ENCODE measurements at regions not wholly inside any gene's neighbourhood (a gene's known extent, or its start where the extent isn't known, plus 50 kb on each side); places are given as distances from the start of the nearest gene placed in this dataset.

DNA sequence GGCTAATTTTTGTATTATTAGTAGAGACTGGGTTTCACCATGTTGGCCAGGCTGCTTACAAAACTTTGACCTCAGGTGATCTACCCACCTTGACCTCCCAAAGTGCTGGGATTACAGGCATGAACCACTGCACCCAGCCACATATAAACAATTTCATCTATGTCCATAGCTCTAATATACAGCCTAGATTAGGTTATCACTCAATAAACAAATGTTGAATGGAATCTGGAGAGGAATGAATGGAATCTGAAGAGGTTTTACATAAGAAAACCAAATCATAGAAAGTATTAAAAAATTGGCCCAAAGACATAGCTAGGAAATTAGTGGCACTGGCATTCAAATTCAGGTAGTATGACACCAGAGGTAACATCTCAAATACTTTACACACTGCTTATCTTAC, 1401.4 kb upstream of the TENM4 start:
- no peaks in the 10 kb centered on the region for H3K9me3 ChIP-seq
- TF ChIP-seq, protein P1, sequence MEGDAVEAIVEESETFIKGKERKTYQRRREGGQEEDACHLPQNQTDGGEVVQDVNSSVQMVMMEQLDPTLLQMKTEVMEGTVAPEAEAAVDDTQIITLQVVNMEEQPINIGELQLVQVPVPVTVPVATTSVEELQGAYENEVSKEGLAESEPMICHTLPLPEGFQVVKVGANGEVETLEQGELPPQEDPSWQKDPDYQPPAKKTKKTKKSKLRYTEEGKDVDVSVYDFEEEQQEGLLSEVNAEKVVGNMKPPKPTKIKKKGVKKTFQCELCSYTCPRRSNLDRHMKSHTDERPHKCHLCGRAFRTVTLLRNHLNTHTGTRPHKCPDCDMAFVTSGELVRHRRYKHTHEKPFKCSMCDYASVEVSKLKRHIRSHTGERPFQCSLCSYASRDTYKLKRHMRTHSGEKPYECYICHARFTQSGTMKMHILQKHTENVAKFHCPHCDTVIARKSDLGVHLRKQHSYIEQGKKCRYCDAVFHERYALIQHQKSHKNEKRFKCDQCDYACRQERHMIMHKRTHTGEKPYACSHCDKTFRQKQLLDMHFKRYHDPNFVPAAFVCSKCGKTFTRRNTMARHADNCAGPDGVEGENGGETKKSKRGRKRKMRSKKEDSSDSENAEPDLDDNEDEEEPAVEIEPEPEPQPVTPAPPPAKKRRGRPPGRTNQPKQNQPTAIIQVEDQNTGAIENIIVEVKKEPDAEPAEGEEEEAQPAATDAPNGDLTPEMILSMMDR (IDR thresholded peaks at IDR 0.05): no peak
- no peak for TF ChIP-seq POLR2A (IDR thresholded peaks at IDR 0.05)
- H3K4me1 ChIP-seq: no peaks in the 10 kb centered on the region
- H3K27me3 ChIP-seq: no peaks in the 10 kb centered on the region
- H3K4me3 ChIP-seq: no peak overlapping the region
- DNase-seq: no peak
- H3K36me3 ChIP-seq: no peaks in the 10 kb centered on the region
- H3K27ac ChIP-seq: no peak overlapping the region

DNA sequence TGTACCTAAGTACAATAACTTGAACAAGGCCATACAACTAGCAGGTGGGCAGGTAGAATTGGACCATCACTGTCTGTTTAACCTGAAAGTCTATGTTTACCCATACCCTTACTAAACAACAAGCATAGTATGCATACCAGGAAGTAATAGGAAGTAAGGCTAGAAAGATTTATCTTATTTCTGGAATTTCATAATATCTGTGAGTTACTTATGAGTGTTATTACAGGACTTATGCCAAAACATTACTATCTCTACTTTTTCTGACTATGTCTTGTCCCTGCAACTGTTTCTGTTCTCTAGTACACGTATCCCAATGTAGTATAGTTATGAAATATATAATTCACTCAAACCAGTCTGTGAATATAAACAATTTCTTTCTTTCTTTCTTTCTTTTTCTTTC, 1400.8 kb upstream of the TENM4 start:
- H3K27me3 ChIP-seq: no peaks in the 10 kb centered on the region
- no peak overlapping the region for H3K4me3 ChIP-seq
- no peaks in the 10 kb centered on the region for H3K9me3 ChIP-seq
- no peak for DNase-seq
- no peak overlapping the region for H3K27ac ChIP-seq
- no peaks in the 10 kb centered on the region for H3K4me1 ChIP-seq
- TF ChIP-seq POLR2A (IDR thresholded peaks at IDR 0.05): no peak
- TF ChIP-seq, protein P1 (IDR thresholded peaks at IDR 0.05): no peak
- no peaks in the 10 kb centered on the region for H3K36me3 ChIP-seq

DNA sequence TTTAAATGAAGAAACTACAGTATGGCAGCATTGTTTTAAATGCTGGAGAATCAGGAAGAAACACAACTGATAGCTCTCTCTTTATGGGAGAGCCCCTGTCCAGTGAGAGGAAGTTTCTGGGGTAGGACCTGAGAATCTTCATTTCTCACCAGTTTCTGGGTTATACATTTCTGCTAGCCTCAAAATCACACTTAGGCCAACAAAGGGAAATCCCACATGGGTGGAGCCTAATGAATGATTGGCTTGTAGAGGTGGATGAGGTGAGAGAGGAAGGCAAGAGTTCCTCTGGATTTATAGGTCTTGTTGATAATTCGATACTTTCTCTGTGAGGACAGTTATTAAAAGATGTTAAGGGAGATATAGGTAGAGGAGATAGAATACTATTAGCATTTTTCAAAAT, 1397.3 kb upstream of the TENM4 start:
- no peak overlapping the region for H3K27ac ChIP-seq
- TF ChIP-seq POLR2A (IDR thresholded peaks at IDR 0.05): no peak
- TF ChIP-seq, protein P1 (IDR thresholded peaks at IDR 0.05): no peak
- DNase-seq: no peak

DNA sequence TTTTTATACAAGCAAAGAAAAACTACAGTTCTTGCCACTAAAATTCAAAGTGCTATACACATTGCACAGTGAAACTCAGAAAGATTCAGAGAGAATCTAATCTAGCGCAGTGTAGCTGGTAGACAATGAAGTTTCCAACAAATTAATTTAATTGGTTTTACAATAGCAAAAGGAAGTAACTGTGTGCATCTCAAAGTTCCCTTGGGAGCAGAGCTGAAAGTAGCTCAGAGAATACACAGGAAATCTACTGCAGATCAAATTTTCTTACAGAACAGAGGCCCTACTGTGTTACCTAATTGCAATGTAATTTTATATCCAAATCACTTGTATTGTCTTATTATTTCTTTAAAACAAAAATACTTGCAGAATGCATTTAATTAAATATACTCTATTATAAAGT, 1396.2 kb upstream of the TENM4 start:
- Histone ChIP-seq H3K4me1 (no peaks in the 10 kb centered on the region), H3K27me3 (no peaks in the 10 kb centered on the region), H3K36me3 (no peaks in the 10 kb centered on the region), H3K27ac (no peak overlapping the region), H3K9me3 (no peaks in the 10 kb centered on the region), H3K4me3 (no peak overlapping the region)
- DNase-seq: no peak
- TF ChIP-seq POLR2A (IDR thresholded peaks at IDR 0.05): no peak
- TF ChIP-seq, protein P1 (IDR thresholded peaks at IDR 0.05): no peak

More for the DNA sequence above, 1397.3 kb upstream of the TENM4 start:
- H3K36me3 ChIP-seq: no peaks in the 10 kb centered on the region
- no peak overlapping the region for H3K4me3 ChIP-seq
- no peaks in the 10 kb centered on the region for H3K4me1 ChIP-seq
- no peaks in the 10 kb centered on the region for H3K27me3 ChIP-seq
- no peaks in the 10 kb centered on the region for H3K9me3 ChIP-seq

DNA sequence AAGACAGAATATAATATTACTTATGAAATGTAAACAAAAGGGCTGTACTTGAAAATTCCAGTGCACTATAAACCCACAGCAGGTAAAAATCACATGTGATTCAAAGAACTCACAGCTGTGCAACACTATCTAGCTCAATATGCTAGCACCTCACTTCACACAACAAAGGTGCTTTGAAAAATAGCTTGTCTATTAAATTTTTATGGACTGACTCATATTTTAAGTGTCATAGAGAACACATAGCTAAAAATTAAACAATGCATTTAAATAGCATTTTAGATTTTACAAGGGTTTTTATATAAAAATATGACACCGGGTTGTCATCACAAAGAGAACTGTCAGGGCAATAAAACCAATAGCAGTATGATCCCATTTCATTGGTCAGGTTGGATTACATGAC, 1390.5 kb upstream of the TENM4 start:
- DNase-seq: no peak
- H3K9me3 ChIP-seq: no peaks in the 10 kb centered on the region
- TF ChIP-seq, protein P1 (IDR thresholded peaks at IDR 0.05): no peak
- no peak for TF ChIP-seq POLR2A (IDR thresholded peaks at IDR 0.05)
- no peaks in the 10 kb centered on the region for H3K4me1 ChIP-seq
- H3K27me3 ChIP-seq: no peaks in the 10 kb centered on the region
- H3K27ac ChIP-seq: no peak overlapping the region
- no peaks in the 10 kb centered on the region for H3K36me3 ChIP-seq
- H3K4me3 ChIP-seq: no peak overlapping the region

DNA sequence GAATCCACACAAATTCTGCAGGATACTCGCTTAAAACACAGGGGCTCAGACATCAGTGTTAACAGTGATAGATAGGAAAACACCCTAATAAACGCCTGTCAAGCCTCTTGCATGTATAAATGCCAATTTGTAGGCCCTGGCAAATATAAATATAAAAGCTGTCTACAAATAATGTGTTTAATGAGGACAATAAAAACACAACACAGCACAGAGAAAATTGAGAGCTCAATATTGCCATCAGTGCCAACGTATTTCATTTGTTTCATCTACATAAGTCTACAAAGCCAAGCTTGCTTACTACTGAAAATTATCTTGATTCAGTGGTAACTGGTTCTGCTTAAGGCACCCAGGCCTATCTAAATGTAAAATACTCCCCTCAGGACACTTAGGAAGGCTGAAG, 1387.0 kb upstream of the TENM4 start:
- Histone ChIP-seq H3K27ac (no peak overlapping the region), H3K4me1 (no peaks in the 10 kb centered on the region), H3K9me3 (no peaks in the 10 kb centered on the region), H3K4me3 (no peak overlapping the region), H3K36me3 (no peaks in the 10 kb centered on the region), H3K27me3 (no peaks in the 10 kb centered on the region)
- TF ChIP-seq, protein P1 (IDR thresholded peaks at IDR 0.05): no peak
- TF ChIP-seq POLR2A (IDR thresholded peaks at IDR 0.05): no peak
- no peak for DNase-seq

Measured in Peyer's patch (tissue), 4 donors.